Activated T-cell treated with anti-CD3 and anti-CD28 coated beads, Interleukin-2, amount 50 U/mL, for 4 hours (primary cell): ENCODE measurements at regions not wholly inside any gene's neighbourhood (a gene's known extent, or its start where the extent isn't known, plus 50 kb on each side); places are given as distances from the start of the nearest gene placed in this dataset.
"Not testable (repeated sequence)": the region's sequence is repeated elsewhere in the genome, so short reads cannot be mapped to it uniquely, and the experiment has no call there.

Experiments used
- ATAC-seq, 2 donors: fragments of 200-7000 bp; cut with Tn5 transposase; one replicate each; pipeline ENCODE4 v1.10.0; 2021
- DNase-seq: peaks from one replicate; pipeline ENCODE4 v3.0.0-alpha.2; 2020
- H3K27me3 Mint-ChIP-seq: one replicate; pipeline ENCODE4 v1.8.0; 2021; ENCODE audit warnings: low read depth, mixed read lengths
- H3K36me3 Mint-ChIP-seq: one replicate; pipeline ENCODE4 v1.8.0; 2022; ENCODE audit warnings: mixed read lengths; ENCODE audit not compliant: insufficient read depth
- H3K4me1 Mint-ChIP-seq: one replicate; pipeline ENCODE4 v1.8.0; 2021; ENCODE audit warnings: low read depth, mixed read lengths
- H3K4me3 Mint-ChIP-seq: one replicate; pipeline ENCODE4 v1.8.0; 2021; ENCODE audit warnings: mild to moderate bottlenecking, moderate library complexity, mixed read lengths
- H3K9me3 Mint-ChIP-seq: one replicate; pipeline ENCODE4 v1.8.0; 2021; ENCODE audit warnings: mixed read lengths

DNA sequence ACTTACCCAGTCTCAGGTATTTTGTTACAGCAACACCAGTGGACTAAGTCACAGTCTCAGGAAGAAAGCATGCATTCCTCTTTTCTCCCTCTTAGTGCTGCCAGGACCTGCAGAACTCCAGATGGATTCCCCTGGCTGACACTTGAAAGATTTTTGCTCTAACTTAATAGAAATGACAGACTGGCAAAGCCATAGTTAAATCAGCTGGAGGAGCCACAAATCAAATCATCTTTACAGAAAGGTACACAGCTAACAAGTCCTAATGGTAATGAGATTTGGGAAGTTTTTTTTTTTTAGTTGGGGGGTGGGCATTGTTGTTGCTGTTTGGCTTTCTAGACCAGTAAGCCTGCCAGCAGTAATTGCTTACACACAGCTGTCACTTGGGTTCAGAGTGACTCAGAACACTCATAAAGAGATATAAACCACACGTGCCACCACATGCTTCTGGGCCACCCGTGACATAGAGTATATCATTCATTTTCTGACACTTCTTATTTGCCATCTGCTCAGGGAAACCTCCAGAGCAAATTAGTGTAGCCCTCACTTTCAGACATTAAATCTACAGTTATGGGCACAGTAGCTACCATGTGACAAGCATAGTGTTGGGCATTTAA is 72.4 kb downstream of the FH start:
- ATAC-seq (no peak), DNase-seq (no peak)
- peaks cover 3% of the 10 kb centered on the region for H3K9me3 Mint-ChIP-seq
- H3K36me3 Mint-ChIP-seq: no peaks in the 10 kb centered on the region
- no peaks in the 10 kb centered on the region for H3K4me1 Mint-ChIP-seq
- no peaks in the 10 kb centered on the region for H3K27me3 Mint-ChIP-seq
- H3K4me3 Mint-ChIP-seq: no peak overlapping the region

DNA sequence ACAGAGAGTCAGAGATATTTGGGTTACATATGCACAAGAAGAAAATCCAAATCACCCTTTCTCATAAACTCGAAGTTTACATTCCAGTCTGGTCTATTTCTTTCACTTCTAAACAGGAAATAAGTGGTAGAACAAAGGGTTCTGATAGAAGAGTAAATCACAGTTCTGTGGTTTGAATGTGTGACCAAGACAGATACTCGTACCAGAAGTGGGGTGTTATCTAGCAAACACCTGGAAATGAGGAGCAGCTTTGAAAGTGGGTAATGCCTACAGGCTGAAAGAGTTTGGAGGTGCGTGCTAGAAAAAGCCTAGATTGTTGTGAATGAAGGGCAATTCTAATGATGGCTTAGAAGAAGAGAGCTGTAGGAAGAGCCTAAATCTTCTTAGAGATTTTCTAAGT is 74.7 kb downstream of the FH start:
- Mint-ChIP-seq H3K27me3 (peaks cover 4% of the 10 kb centered on the region), H3K9me3 (peaks cover 3% of the 10 kb centered on the region), H3K36me3 (no peaks in the 10 kb centered on the region), H3K4me3 (no peak overlapping the region), H3K4me1 (no peaks in the 10 kb centered on the region)
- DNase-seq (no peak), ATAC-seq (no peak)

GRCh38 chr1:241443561-241443960 is 76.0 kb downstream of the FH start:
- Mint-ChIP-seq H3K4me3 (no peak overlapping the region), H3K27me3 (peaks cover 8% of the 10 kb centered on the region), H3K9me3 (peaks cover 3% of the 10 kb centered on the region), H3K36me3 (no peaks in the 10 kb centered on the region), H3K4me1 (no peaks in the 10 kb centered on the region)
- no peak for DNase-seq
- ATAC-seq: no peak

DNA sequence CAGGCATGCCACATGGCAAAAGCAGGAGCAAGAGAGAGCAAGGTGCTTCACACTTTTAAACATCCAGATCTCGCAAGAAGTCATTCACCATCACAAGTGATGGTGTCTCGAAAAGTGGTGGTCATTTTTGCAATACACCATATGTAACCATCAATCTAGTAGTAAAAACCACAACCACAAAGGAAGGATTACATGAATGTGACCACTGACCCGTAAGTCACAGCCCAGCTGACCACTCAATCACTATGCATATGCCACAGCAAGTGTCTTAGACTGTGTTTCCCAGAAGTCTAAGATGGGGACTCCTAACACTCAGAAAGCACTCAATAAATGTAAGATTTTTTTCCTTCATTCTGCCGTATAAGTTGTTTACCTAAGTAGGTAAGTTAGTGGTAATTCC is 76.9 kb downstream of the FH start:
- H3K36me3 Mint-ChIP-seq: no peaks in the 10 kb centered on the region
- H3K4me3 Mint-ChIP-seq: no peak overlapping the region
- peaks cover 3% of the 10 kb centered on the region for H3K9me3 Mint-ChIP-seq
- peaks cover 8% of the 10 kb centered on the region for H3K27me3 Mint-ChIP-seq
- no peak for DNase-seq
- H3K4me1 Mint-ChIP-seq: no peaks in the 10 kb centered on the region
- ATAC-seq: no peak

- Mint-ChIP-seq H3K27me3 (peaks cover 8% of the 10 kb centered on the region), H3K4me1 (no peaks in the 10 kb centered on the region), H3K9me3 (peaks cover 3% of the 10 kb centered on the region), H3K4me3 (no peak overlapping the region), H3K36me3 (no peaks in the 10 kb centered on the region)
- ATAC-seq (no peak), DNase-seq (no peak)
Observed at GRCh38 chr1:241440904-241441303, 78.7 kb downstream of the FH start.

- peaks cover 23% of the 10 kb centered on the region for H3K27me3 Mint-ChIP-seq
- H3K36me3 Mint-ChIP-seq, H3K9me3 Mint-ChIP-seq, ATAC-seq, H3K4me3 Mint-ChIP-seq, DNase-seq, H3K4me1 Mint-ChIP-seq: not testable (repeated sequence)
Observed at GRCh38 chr1:241438686-241439085, 80.9 kb downstream of the FH start.

GRCh38 chr1:241432241-241432640 is 75.2 kb upstream of the RGS7 start:
- Mint-ChIP-seq H3K27me3 (peaks cover 40% of the 10 kb centered on the region), H3K4me1 (no peaks in the 10 kb centered on the region), H3K4me3 (no peak overlapping the region), H3K9me3 (no peaks in the 10 kb centered on the region), H3K36me3 (no peaks in the 10 kb centered on the region)
- DNase-seq (no peak), ATAC-seq (no peak)

DNA sequence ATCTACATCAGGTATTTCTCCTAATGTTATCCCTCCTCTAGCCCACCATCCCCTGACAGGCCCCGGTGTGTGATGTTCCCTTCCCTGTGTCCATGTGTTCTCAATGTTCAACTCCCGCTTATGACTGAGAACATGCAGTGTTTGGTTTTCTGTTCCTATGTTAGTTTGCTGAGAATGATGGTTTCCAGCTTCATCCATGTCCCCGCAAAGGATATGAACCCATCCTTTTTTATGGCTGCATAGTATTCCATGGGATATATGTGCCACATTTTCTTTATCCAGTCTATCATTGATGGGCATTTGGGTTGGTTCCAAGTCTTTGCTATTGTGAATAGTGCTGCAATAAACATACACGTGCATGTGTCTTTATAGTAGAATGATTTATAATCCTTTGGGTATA is 68.1 kb upstream of the RGS7 start:
- H3K9me3 Mint-ChIP-seq, ATAC-seq, H3K4me1 Mint-ChIP-seq, H3K36me3 Mint-ChIP-seq, DNase-seq, H3K4me3 Mint-ChIP-seq: not testable (repeated sequence)
- peaks cover 51% of the 10 kb centered on the region for H3K27me3 Mint-ChIP-seq

GRCh38 chr1:241424480-241424971 is 67.5 kb upstream of the RGS7 start:
- Mint-ChIP-seq H3K36me3 (no peaks in the 10 kb centered on the region), H3K27me3 (peaks cover 47% of the 10 kb centered on the region), H3K4me3 (no peak overlapping the region), H3K4me1 (peaks cover 4% of the 10 kb centered on the region), H3K9me3 (no peaks in the 10 kb centered on the region)
- no peak for ATAC-seq
- DNase-seq: no peak

DNA sequence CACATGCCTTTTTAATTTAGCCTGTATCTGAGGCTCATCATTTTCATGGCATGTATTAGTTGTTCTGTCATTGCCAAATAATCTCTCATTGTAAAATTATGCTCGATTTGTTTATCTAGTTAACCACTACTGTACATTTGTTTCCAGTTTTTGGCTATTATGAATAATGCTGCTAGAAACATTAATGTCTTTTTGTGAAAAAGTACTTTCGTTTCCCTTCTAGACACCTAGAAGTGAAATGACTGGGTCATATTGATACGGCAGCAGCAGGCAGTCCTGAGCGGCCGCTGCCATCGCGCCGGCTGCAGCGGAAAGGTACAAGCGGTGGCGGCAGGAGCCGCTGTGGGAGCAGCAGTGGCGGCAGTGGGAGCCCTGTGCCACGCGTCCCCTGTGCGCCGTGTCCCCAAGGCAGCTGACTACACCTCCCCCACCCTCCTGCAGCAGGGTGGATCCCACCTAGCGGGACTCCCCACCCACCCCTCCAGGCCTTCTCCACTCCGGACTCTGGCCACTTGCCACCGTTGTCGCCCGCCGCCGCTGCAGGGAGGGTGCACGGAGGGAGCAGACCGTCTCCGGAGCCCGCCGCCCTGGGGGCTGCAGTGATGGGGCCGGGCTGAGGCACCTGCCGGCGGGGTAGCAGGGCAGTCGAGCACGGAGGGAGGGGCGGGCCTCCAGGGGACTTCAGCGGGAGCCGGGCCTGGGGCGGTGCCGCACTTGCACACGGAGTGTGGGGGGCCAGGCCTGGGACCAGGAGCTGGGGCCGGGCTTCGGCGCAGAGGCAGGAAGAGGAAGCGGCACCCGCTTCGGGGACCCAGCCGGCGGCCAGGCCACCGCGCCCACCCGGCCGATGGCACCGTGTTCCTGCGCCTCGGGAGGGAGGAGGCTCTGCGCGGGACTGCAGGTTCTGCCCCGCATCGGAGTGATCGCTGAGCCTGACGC is 66.8 kb upstream of the RGS7 start:
- peaks cover 4% of the 10 kb centered on the region for H3K4me1 Mint-ChIP-seq
- ATAC-seq (peak; percentile 66 to 69), DNase-seq (no peak)
- H3K27me3 Mint-ChIP-seq: peaks cover 44% of the 10 kb centered on the region
- H3K4me3 Mint-ChIP-seq: peak overlapping the region; percentile 38
- H3K36me3 Mint-ChIP-seq: no peaks in the 10 kb centered on the region
- no peaks in the 10 kb centered on the region for H3K9me3 Mint-ChIP-seq

- no peak for DNase-seq
- Mint-ChIP-seq H3K4me3 (no peak overlapping the region), H3K27me3 (peaks cover 38% of the 10 kb centered on the region), H3K36me3 (no peaks in the 10 kb centered on the region), H3K9me3 (no peaks in the 10 kb centered on the region), H3K4me1 (peaks cover 4% of the 10 kb centered on the region)
- no peak for ATAC-seq
Observed at GRCh38 chr1:241422470-241422869, 65.5 kb upstream of the RGS7 start.

- DNase-seq: no peak
- Mint-ChIP-seq H3K36me3 (no peaks in the 10 kb centered on the region), H3K4me3 (no peak overlapping the region), H3K4me1 (peaks cover 4% of the 10 kb centered on the region), H3K9me3 (no peaks in the 10 kb centered on the region), H3K27me3 (peaks cover 22% of the 10 kb centered on the region)
- no peak for ATAC-seq
Observed at GRCh38 chr1:241419986-241420385, 63.0 kb upstream of the RGS7 start.

GRCh38 chr1:241417258-241417657 is 60.3 kb upstream of the RGS7 start:
- ATAC-seq: no peak
- H3K9me3 Mint-ChIP-seq: no peaks in the 10 kb centered on the region
- H3K4me1 Mint-ChIP-seq: no peaks in the 10 kb centered on the region
- H3K36me3 Mint-ChIP-seq: no peaks in the 10 kb centered on the region
- H3K4me3 Mint-ChIP-seq: no peak overlapping the region
- no peak for DNase-seq
- peaks cover 15% of the 10 kb centered on the region for H3K27me3 Mint-ChIP-seq

DNA sequence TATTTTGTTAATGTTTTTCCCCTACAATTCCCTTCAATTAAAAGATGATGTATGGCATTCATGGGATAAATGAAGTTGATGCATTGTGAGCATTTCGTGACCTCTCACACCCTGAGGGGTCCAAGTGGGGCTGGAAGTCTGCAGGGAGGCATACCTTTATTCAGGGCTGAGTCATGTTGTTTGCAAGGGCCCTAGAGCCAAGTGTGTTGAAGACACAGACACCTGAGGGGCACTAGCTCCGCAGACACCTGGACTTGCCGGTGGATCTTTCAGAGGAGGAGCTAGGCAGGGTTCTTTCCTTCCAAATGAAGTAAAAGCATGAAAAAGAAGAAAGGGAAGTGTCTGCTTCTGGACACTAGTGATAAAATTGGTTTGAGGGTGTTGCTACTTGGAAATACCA is 57.0 kb upstream of the RGS7 start:
- H3K27me3 Mint-ChIP-seq: peaks cover 12% of the 10 kb centered on the region
- DNase-seq: no peak
- no peaks in the 10 kb centered on the region for H3K4me1 Mint-ChIP-seq
- no peaks in the 10 kb centered on the region for H3K9me3 Mint-ChIP-seq
- ATAC-seq: no peak
- H3K36me3 Mint-ChIP-seq: no peaks in the 10 kb centered on the region
- no peak overlapping the region for H3K4me3 Mint-ChIP-seq

- H3K4me3 Mint-ChIP-seq: no peak overlapping the region
- no peaks in the 10 kb centered on the region for H3K36me3 Mint-ChIP-seq
- no peaks in the 10 kb centered on the region for H3K9me3 Mint-ChIP-seq
- no peaks in the 10 kb centered on the region for H3K4me1 Mint-ChIP-seq
- DNase-seq (no peak), ATAC-seq (peak; percentile 46 to 48)
- H3K27me3 Mint-ChIP-seq: peaks cover 12% of the 10 kb centered on the region
Observed at GRCh38 chr1:241413386-241413785, 56.4 kb upstream of the RGS7 start.
